Endothelial cell of umbilical vein (primary cell): ENCODE measurements at regions not wholly inside any gene's neighbourhood (a gene's known extent, or its start where the extent isn't known, plus 50 kb on each side); places are given as distances from the start of the nearest gene placed in this dataset.

ENCODE experiments used
- CTCF ChIP-seq, 2 donors: IDR thresholded peaks; 1 replicate in 1 of 2; 2 replicates in 1 of 2; pipeline ENCODE4 v1.5.1; 2011; ENCODE audit warnings: low read length in 2 of 2, mild to moderate bottlenecking in 2 of 2, moderate library complexity in 2 of 2, control low read depth in 1 of 2, inconsistent platforms in 1 of 2, low read depth in 1 of 2; ENCODE audit not compliant: insufficient read depth in 1 of 2; ENCODE audit errors: extremely low read depth in 1 of 2
- EZH2 ChIP-seq: IDR thresholded peaks from 2 replicates; pipeline ENCODE4 v1.6.1; 2012; ENCODE audit warnings: borderline replicate concordance, low read depth, mild to moderate bottlenecking, moderate library complexity, low read length, inconsistent platforms; ENCODE audit not compliant: severe bottlenecking
- POLR2A ChIP-seq: IDR thresholded peaks from 2 replicates; pipeline ENCODE4 v1.6.1; 2012; ENCODE audit warnings: low read depth, mild to moderate bottlenecking, control low read depth, low read length
- POLR2AphosphoS5 ChIP-seq: IDR thresholded peaks from 2 replicates; pipeline ENCODE4 v1.6.1; 2012; ENCODE audit warnings: low read depth, mild to moderate bottlenecking, control low read depth, low read length, moderate library complexity; ENCODE audit not compliant: insufficient read depth

- TF ChIP-seq CTCF (IDR thresholded peaks at IDR 0.05; ENCODE audit: extremely low read depth in 1 of 2, insufficient read depth in 1 of 2, low read depth in 1 of 2, low read length in 2 of 2) (no peak), POLR2AphosphoS5 (no peak), EZH2 (no peak), POLR2A (no peak)
These were observed 92.5 kb upstream of the IRF2BP2 start for GRCh38 chr1:234702342-234703000.
